Caco-2 (cell line): ENCODE measurements at regions not wholly inside any gene's neighbourhood (a gene's known extent, or its start where the extent isn't known, plus 50 kb on each side); places are given as distances from the start of the nearest gene placed in this dataset.

Experiments
- BruUV-seq: library from RNA; stranded (reverse); fragments of 400-500 nt; replicated peaks from 2 replicates; lab custom pipeline; 2021; lab: Mats Ljungman, UMichigan
- CTCF ChIA-PET: fragments of 300-600 bp; sonication (Branson Sonifier 250); formaldehyde crosslinking; loops from one replicate; lab custom pipeline; 2022; ENCODE audit warnings: antibody characterized with exemption; lab: Charles Lee
- POLR2A ChIA-PET: fragments of 300-600 bp; sonication (Branson Sonifier 250); formaldehyde crosslinking; loops from one replicate; lab custom pipeline; 2022; ENCODE audit warnings: antibody characterized with exemption; lab: Charles Lee
- DNase-seq, 2 experiments: peaks; one replicate each; pipeline versions ENCODE4 v3.0.0 to v3.0.0-alpha.2; 2020 to 2022
- H3K27me3 ChIP-seq: replicated peaks from 2 replicates; pipeline ENCODE4 v1.6.0; 2011; ENCODE audit warnings: low read length; ENCODE audit not compliant: control insufficient read depth, insufficient read depth
- H3K36me3 ChIP-seq: 2 replicates; pipeline ENCODE4 v1.5.1; 2011; ENCODE audit warnings: low read length; ENCODE audit not compliant: control insufficient read depth, insufficient read depth
- H3K4me1 ChIP-seq: fragments of 250-450 bp; sonication (Bioruptor Pico); 2 replicates; pipeline ENCODE4 v1.5.1; 2020; ENCODE audit warnings: mild to moderate bottlenecking
- H3K4me3 ChIP-seq: 2 replicates; pipeline ENCODE4 v1.5.1; 2011; ENCODE audit warnings: low read depth, mild to moderate bottlenecking, control low read depth, low read length
- H3K9me3 ChIP-seq: fragments of 250-450 bp; sonication (Bioruptor Pico); 2 replicates; pipeline ENCODE4 v1.5.1; 2020; ENCODE audit warnings: mild to moderate bottlenecking, moderate library complexity
- H3K27ac Mint-ChIP-seq: one replicate; pipeline ENCODE4 v1.8.0; 2022; ENCODE audit warnings: mixed read lengths; ENCODE audit not compliant: unreplicated experiment
- H3K27me3 Mint-ChIP-seq: one replicate; pipeline ENCODE4 v1.8.0; 2022; ENCODE audit warnings: mixed read lengths; ENCODE audit not compliant: insufficient read depth, unreplicated experiment
- H3K36me3 Mint-ChIP-seq: one replicate; pipeline ENCODE4 v1.8.0; 2022; ENCODE audit warnings: mild to moderate bottlenecking, mixed read lengths; ENCODE audit not compliant: insufficient read depth, unreplicated experiment
- H3K4me1 Mint-ChIP-seq: one replicate; pipeline ENCODE4 v1.8.0; 2022; ENCODE audit warnings: low read depth, mixed read lengths; ENCODE audit not compliant: unreplicated experiment
- H3K4me3 Mint-ChIP-seq: one replicate; pipeline ENCODE4 v1.8.0; 2022; ENCODE audit warnings: mild to moderate bottlenecking, moderate library complexity, mixed read lengths; ENCODE audit not compliant: unreplicated experiment
- H3K9me3 Mint-ChIP-seq: one replicate; pipeline ENCODE4 v1.8.0; 2022; ENCODE audit warnings: mixed read lengths; ENCODE audit not compliant: unreplicated experiment
- CTCF ChIP-seq, 2 experiments: fragments of 200-600 bp in 1 of 2; IDR thresholded peaks; 1 replicate in 1 of 2; 2 replicates in 1 of 2; pipeline versions ENCODE4 v1.5.1 to v1.8.0; 2011 to 2022; ENCODE audit warnings: antibody characterized with exemption in 1 of 2, control low read depth in 1 of 2, inconsistent platforms in 1 of 2, low read depth in 1 of 2, low read length in 1 of 2, mild to moderate bottlenecking in 1 of 2, moderate library complexity in 1 of 2; ENCODE audit not compliant: insufficient read depth in 1 of 2, severe bottlenecking in 1 of 2, unreplicated experiment in 1 of 2
- intact Hi-C: fragments of 100-400 bp; cut with micrococcal nuclease; formaldehyde crosslinking; loops from one replicate; pipeline ENCODE4 v1.10.0; 2022; ENCODE audit not compliant: unreplicated experiment

- Mint-ChIP-seq H3K27ac (no peak overlapping the region), H3K4me1 (no peaks in the 10 kb centered on the region), H3K36me3 (no peaks in the 10 kb centered on the region), H3K27me3 (peaks cover 21% of the 10 kb centered on the region), H3K4me3 (no peak overlapping the region), H3K9me3 (no peaks in the 10 kb centered on the region)
- CTCF ChIA-PET = no interaction called here
- TF ChIP-seq CTCF (IDR thresholded peaks at IDR 0.05; ENCODE audit: insufficient read depth in 1 of 2, low read depth in 1 of 2, low read length in 1 of 2, severe bottlenecking in 1 of 2, unreplicated experiment in 1 of 2) = no peak
- Histone ChIP-seq H3K36me3 (no peaks in the 10 kb centered on the region), H3K9me3 (no peaks in the 10 kb centered on the region), H3K4me1 (no peaks in the 10 kb centered on the region), H3K4me3 (no peak overlapping the region), H3K27me3 (no peaks in the 10 kb centered on the region; the same call in 1 of the 2 replicates)
- DNase-seq = no peak
- POLR2A ChIA-PET = no interaction called here
- no TSS peak for BruUV-seq
- intact Hi-C loops = no loop called here
These were observed 97.2 kb downstream of the SREK1 start for GRCh38 chr5:66241136-66241825.

- Histone ChIP-seq H3K36me3 (no peaks in the 10 kb centered on the region), H3K4me1 (no peaks in the 10 kb centered on the region), H3K27me3 (no peaks in the 10 kb centered on the region; the same call in 1 of the 2 replicates), H3K4me3 (no peak overlapping the region), H3K9me3 (no peaks in the 10 kb centered on the region)
- DNase-seq = no peak
- ChIA-PET CTCF (interaction anchor here (0.6 kb wide), 1 partner anchor 175 kb away, joined by 3 read pairs; no protein-coding TSS in a partner anchor), POLR2A (no interaction called here)
- TF ChIP-seq CTCF (IDR thresholded peaks at IDR 0.05; ENCODE audit: insufficient read depth in 1 of 2, low read depth in 1 of 2, low read length in 1 of 2, severe bottlenecking in 1 of 2, unreplicated experiment in 1 of 2) = no peak
- no peak overlapping the region for H3K4me3 Mint-ChIP-seq
- intact Hi-C loops = no loop called here
- H3K27me3 Mint-ChIP-seq = peaks cover 18% of the 10 kb centered on the region
- no peaks in the 10 kb centered on the region for H3K9me3 Mint-ChIP-seq
- no peak overlapping the region for H3K27ac Mint-ChIP-seq
- no peaks in the 10 kb centered on the region for H3K4me1 Mint-ChIP-seq
- H3K36me3 Mint-ChIP-seq = no peaks in the 10 kb centered on the region
- no TSS peak for BruUV-seq
These were observed 98.1 kb downstream of the SREK1 start for GRCh38 chr5:66242050-66242715.

- H3K27ac Mint-ChIP-seq = no peak overlapping the region
- peaks cover 6% of the 10 kb centered on the region for H3K4me1 Mint-ChIP-seq
- peaks cover 7% of the 10 kb centered on the region for H3K27me3 Mint-ChIP-seq
- no peak for TF ChIP-seq CTCF (IDR thresholded peaks at IDR 0.05; ENCODE audit: insufficient read depth in 1 of 2, low read depth in 1 of 2, low read length in 1 of 2, severe bottlenecking in 1 of 2, unreplicated experiment in 1 of 2)
- no peak overlapping the region for H3K4me3 Mint-ChIP-seq
- CTCF ChIA-PET = no interaction called here
- no TSS peak for BruUV-seq
- Histone ChIP-seq H3K27me3 (no peaks in the 10 kb centered on the region), H3K36me3 (no peaks in the 10 kb centered on the region), H3K4me3 (no peak overlapping the region), H3K9me3 (no peaks in the 10 kb centered on the region), H3K4me1 (no peaks in the 10 kb centered on the region)
- DNase-seq = no peak
- H3K9me3 Mint-ChIP-seq = no peaks in the 10 kb centered on the region
- intact Hi-C loops = no loop called here
- no peaks in the 10 kb centered on the region for H3K36me3 Mint-ChIP-seq
- POLR2A ChIA-PET = no interaction called here
These were observed 102.5 kb downstream of the SREK1 start for GRCh38 chr5:66246608-66247007.
